ENCODE measurements at regions not wholly inside any gene's neighbourhood (a gene's known extent, or its start where the extent isn't known, plus 50 kb on each side); places are given as distances from the start of the nearest gene placed in this dataset.

- no peak for DNase-seq
Measured at GRCh38 chr7:76149847-76150691, 51.6 kb upstream of the SRRM3 start.

Data from fibroblast of skin of right biceps (primary cell).